ENCODE measurements at regions not wholly inside any gene's neighbourhood (a gene's known extent, or its start where the extent isn't known, plus 50 kb on each side); places are given as distances from the start of the nearest gene placed in this dataset.

DNA sequence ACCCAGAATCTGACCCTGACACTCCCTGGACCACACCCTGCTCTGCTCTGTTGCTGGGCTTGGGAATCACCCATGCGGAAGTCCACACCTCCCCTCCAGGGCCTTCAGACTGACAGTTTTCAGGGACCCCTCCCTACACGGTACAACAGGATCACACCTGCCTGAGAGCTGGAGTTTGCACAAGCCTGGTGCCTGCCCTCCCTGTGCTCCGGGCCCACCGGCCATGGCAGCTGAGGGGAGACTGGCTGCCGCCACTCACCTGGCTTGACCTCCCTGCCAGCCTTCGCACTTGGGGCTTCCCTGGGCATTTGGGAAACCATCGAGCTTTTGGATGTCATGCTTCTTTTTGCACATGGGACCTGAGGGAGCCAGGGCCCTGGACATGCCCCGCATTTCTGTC is 95.9 kb upstream of the ANKRD34C start:
- DNase-seq (ENCODE audit: low read depth in 2 of 2) = no peak

DNA sequence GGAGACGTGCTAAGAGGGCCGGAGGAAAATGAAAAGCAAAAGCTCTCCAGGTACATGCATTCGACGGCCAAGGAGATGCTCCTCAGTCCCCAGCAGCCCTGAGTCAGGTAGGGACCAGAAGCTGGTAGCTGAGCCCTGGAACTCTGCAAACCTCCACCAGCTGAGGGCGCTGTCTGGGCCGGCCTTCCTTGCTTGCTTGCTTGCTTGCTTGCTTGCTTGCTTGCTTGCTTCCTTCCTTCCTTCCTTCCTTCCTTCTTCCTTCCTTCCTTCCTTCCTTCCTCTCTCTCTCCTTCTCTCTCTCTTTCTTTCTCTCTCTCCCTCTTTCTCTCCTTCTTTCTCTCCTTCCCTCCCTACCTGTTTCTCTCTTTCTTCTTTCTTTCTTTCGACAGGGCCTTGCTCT is 94.6 kb upstream of the RASGRF1 start:
- no peak for DNase-seq (ENCODE audit: low read depth in 2 of 2)

DNA sequence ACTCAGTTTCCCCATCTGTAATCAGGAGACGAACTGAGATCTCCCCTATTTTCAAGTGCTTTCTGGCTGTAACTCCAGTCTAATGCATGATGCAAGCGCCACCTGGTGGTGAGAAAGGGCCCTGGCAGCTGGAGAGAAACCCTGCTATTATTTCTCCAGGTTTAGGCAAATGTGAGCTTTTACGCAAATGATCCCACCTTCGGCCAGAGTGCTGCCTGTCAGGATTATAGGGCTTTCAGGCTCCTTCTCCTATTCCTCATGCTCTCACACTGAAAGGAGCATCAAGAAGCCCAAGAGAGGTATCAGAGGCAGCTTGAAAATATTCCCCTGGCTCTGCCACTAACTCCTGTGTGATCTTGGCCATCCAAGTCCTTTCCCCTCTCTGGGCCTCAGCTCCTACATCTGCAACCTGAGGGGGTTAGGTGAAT is 93.9 kb upstream of the RASGRF1 start:
- DNase-seq (ENCODE audit: low read depth in 2 of 2) = peak; percentile 29 to 42

DNA sequence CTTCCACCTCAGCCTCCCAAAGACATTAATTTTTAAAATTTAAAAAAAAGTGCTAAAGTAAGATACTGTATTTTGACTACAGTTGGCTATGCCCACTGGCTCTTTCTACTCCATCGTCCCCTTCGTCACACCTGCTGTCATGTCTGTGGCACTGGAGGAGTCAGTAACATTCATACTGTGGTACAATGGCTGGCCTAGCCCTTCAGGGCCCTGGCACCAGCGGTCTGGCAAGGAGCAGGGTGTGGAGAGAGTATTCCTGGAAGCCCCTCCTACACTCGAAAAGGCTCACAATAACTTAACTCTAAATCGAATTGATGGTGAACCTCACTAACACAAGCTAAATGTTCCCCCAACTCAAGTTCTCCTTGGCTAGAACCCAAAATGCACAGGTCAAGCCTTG is 89.7 kb upstream of the RASGRF1 start:
- no peak for DNase-seq (ENCODE audit: low read depth in 2 of 2)

DNA sequence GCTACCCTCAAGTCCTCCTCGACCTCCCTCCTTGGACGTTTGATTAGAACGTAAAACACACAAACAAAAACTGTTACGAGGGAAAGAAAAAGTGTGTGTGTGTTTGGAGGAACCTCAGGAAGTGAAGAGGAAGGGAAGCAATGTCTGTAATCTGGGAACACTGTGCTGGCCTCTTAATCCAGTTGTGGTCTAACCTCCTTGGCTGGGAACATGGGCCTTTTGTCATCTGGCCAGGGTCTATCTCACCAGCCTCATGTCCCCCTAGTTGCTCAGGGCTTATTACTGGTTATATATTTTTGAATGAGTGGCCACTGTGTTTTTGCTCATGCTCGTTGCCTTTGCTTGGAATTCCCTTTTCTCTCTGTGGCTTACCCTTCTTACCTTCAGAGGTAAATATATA is 89.0 kb upstream of the RASGRF1 start:
- no peak for DNase-seq (ENCODE audit: low read depth in 2 of 2)

DNA sequence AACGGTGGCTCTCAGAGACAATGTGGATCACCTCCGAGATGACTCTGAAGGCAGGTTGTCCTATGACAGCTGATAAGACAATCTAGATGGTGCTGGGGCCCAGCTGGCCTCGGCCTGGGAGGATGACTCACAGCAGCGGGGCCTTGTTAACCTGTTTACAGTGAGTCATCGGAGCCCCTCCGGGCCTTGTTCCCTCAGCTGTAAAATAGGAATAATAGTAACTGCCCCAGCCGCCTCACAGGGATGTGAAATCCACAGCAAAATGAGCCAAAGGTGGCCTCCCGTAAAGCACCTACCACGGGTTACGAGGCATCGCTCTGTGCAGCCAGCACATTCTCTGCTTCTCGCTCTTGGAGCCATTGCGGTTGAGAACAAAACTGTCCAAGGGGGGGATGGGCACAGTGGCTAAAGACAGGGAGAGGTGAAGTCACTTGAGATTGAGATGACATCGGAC is 88.6 kb upstream of the RASGRF1 start:
- DNase-seq (ENCODE audit: low read depth in 2 of 2) = no peak

DNA sequence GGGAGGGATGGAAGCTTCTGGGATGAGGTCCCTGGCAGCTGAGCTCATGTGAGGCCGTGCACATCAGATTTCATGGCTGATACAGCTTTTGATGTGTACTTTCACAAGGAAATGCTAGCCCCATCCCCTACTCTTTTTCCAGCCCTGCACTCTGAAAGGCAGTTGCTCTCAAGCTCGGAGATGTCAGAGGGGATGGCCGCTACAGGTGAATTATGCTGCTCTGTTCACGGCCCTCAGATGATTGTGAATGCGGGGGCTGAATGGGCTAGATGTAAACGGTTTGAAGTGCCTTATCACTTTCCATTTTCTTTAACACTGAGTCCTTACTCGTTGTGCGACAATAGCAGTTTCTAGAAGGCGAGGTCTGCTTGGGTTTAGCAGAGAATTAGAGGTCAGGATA is 88.0 kb upstream of the RASGRF1 start:
- DNase-seq (ENCODE audit: low read depth in 2 of 2) = no peak

DNA sequence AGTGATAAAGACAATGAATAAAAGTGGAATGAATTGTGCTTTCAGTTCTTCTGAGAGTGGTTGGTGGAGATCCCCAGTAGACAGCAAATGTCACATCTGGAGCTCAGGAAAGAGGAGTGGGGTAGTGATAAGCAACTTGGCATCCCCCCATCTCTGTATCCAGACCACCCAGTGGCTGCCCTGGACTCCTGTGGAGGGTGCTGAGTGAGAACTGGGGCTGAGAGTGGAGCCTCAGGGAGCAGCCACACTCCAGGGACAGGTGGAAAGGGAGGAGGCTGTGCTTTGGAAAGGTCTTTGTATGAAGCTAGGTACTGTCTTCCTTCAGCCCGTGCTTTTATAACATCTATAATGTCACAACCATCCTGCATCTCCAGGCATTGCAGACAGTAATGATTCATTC is 85.6 kb upstream of the RASGRF1 start:
- no peak for DNase-seq (ENCODE audit: low read depth in 2 of 2)

DNA sequence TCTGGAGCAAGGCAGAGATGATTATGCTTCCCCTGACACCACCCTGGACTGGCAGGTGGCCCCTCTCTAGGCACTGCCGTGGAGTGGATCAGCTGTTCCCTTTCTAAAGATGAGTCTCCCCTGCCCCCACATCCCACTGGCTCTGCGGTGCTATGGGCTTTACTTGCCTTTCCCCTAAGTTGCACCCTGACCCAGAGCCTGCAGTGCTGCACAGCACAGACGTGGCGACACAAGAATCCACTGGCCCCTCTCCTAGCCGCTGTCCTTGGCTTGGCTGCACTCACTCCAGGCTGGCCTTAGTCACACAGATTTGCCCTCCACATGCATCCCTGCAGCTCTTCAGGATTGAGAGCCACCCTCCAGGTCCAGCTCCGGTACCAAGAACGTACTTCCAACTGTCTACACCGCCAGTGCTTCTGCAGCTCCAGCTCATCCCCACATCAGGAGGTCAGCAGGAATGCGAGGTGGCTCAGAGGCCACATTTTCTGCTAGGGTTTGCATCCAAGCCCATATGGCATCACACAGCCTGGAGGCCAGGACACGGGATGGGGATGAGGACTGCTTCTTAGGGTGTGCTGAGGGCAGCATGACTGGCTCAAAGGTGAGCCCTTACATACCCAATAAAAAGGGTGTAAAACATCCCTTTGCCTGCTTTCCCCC is 82.4 kb upstream of the RASGRF1 start:
- DNase-seq (ENCODE audit: low read depth in 2 of 2) = no peak

DNA sequence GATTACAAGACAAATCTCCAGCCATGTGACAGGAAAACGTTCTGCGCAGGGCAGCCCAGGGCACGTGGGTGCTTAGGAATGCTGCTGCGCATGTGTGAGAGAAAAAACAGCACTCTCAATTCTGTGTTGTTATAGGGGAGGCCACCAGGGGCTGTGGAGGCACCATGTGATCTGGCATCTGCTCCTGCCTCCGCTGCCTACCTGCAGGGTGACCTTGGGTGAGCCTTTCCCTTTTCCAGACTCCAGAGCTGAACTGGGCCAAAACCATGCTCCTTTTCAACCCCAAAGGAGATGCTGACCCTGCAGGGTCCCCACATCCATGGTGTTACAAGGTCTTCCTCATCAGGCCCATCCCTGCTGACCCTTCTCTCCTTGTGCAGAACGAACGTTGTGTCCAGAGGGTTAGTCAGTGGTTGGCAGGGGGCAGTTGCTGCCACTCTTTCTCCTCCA is 81.5 kb upstream of the RASGRF1 start:
- DNase-seq (ENCODE audit: low read depth in 2 of 2) = no peak

DNA sequence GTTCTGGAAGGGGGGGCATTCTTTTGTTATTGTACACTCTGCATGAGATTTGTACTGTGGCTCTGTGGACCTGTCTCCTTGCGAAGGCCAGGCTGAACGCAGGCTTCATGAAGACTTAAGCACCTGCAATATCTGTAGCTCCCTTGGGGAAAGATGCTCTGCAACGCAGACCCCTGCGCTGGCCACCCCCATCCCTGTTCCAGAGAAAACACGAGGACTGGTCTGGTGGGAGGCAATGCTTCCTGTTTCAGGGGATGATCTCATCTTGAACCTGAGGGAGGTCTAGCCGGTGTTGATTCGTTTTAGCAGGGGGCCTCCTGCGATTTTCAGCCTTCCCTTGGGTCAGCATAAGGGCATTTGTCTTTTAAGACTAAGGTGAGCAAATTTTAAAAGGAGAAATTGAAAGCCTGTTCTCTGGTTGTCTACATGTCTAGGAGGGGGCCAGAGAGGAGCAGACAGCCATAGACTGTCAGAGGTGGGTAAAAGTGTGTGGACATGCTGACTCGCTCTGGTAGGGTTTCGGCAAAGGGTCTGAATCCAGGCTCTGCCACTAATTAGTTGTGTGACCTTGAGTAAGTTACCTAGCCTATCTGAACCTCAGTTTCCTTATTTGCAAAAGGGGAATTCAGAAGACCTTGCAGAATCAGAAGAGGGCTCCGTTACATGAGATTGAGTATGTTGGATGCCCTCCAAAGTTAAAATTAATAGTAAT is 80.9 kb upstream of the RASGRF1 start:
- DNase-seq (ENCODE audit: low read depth in 2 of 2) = no peak

DNA sequence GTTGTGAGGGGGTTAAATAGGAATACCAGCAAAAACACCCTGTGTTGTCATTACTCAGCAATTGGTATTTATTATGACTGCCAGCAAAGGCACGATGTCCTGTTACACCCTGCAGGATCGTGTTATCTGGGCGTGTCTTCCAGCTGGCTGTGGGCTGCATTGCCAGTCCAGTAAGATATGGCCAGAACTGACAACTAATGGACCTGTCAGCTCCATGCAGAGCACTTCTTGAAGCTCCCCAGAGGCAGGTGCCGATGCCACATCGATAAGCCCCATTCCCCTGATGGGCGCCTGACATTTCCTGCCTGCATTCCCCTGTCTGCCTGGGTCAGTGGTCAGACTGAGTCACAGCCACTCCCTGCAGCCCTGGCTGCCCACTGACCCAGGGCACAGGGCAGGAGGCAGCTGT is 79.7 kb upstream of the RASGRF1 start:
- no peak for DNase-seq (ENCODE audit: low read depth in 2 of 2)

DNA sequence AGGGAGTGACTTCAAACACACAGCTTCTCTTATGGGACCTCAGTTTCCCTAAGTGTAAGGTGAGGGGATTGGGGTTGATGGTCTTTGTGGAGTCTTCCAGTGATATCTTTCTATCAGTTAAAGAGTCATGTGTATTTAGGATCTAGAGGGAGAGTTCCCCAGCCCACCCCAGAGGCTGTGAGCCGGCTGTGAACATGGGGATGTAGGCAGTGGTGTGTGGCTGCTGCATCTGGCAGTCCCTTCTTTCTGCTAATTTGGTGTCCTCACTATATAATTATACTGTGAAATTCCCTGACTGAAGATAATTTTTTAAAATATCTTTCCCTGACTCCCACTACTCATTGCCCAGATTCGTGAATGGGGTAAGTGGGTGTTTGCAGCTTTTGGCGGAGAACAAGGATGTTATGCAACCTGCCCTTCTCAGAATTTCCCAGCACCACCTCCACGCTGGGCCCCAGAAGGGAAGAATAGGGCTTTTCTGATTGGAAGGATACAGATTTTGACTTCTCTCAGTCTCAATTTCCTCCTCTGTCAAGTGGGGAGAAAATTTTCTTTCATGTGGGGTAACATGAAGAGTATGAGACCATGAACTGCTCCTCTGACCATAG is 79.0 kb upstream of the RASGRF1 start:
- no peak for DNase-seq (ENCODE audit: low read depth in 2 of 2)

DNA sequence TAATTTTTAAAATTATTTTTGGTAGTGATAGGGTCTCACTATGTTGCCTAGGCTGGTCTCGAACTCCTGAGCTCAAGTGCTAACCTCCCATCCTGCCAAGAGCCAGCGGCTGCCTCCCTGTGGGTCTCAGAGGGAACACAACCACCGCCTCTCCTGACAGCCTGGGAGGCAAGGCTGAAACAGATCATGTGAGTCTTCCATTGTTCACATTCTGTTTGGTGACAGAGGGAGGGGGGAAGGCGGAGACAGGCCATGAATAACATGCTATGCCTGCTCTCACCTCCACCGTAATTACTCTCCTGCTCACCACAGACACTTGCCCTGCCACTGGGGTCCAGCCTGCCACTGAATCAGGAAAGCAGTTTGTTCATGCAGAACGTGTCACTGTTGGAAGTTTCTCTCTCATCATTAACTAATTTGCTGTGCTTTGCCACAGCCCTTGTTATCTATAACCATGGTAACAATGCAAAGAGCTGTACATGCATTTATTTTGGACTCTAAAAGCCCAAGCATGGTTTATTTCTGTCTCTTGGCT is 78.4 kb upstream of the RASGRF1 start:
- no peak for DNase-seq (ENCODE audit: low read depth in 2 of 2)

DNA sequence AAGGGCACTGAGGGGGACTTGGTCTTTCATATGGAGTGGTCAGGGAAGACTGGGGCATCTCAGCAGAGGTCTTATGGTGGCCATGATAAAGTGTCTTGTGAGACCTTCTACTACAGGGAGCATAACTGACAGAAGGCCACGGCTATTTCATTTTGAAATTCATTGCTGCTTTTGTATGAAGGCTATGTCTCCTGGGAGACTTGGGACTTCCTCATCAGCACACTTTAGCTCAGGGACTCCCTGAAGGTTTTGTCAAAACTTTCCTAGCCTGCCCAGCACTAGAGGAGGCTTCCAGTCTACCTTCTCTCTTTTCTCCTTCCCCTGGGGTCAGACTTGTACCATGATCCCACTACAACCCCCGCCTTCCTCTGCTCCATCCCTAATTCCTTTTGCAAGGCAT is 77.2 kb upstream of the RASGRF1 start:
- no peak for DNase-seq (ENCODE audit: low read depth in 2 of 2)

DNA sequence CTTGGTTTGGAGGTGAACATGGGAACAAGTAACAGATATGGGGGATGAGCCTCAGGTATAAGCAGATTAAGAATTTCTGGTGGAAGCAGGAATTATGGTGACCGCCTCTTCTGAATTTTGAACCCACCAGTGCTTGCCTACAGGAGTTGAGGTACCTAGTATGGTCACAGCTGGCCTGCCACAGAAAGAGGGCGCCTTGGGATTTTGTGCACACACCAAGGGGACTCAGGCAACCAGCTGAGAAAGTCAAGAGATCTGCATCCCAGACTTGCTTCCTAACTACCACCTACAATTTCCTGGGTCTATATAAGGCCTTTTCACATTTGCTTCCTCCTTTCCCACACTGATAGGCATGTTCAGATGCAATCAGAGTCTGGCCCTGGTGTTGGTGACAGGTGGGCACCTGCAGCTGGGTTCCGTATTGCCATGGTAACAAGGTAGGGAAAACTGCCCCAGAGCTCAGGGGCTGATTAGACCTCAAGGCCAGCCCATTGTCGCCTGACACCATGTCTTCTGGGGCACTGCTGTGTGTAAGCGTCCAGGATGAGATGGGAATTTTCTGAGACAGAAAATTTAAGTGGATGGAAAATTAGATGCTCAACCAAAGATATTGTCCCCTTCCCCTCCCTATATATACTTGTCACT is 75.9 kb upstream of the RASGRF1 start:
- no peak for DNase-seq (ENCODE audit: low read depth in 2 of 2)

DNA sequence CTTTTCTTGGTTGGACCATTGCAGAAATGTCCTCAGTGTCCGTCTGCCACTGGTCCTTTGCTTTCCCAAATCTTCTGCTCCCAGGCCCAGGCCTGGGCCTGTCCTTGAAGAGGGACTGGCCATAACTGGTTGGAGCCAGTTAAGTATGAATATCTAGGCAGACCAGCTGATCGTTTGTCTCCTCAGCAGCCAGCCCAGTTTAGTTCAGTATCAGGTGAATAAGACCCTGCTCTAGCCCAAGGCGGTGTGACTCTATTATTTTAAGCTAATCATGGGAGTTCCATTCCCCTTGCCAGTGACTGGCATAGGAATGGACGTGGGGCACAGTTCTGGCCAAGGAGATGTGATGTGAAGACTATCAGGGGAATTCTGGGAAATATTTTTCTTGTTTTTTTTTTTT is 73.9 kb upstream of the RASGRF1 start:
- DNase-seq (ENCODE audit: low read depth in 2 of 2) = no peak

DNA sequence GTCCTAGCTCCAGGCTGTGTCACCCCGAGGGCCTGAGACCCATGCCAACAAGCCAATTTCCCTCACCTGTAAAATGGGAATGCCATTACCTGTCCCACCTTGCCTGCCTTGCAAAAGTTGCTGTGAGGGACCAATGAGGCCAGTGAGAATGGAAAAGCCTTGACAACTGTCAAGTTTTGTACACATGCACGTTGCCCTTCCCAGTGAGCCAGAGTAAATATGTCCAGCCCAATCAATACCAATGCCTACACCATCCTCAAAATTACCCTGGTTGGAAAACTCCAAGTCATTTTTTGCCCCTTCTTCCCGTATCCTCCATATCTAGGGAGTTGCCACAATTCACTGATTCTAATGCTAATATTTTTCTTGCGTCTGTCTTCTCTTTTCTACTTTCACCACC is 73.5 kb upstream of the RASGRF1 start:
- no peak for DNase-seq (ENCODE audit: low read depth in 2 of 2)

DNA sequence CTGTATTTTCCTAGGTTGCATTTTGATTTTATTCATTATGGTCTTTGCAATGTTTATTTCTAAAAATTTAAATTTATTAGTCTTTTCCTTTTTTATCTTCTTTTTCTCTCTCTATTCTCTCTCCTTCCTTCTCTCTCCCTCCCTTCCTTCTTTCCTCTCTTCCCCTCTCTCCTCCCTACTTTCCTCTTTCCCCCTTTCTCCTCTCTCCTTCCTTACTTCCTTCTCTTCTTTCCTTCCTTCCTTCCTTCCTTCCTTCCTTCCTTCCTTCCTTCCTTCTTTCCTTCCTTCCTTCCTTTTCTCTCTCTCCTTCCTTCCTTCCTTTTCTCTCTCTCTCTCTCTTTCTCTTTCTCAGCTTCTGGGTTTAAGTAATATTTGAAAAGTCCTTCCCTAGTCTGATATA is 72.8 kb upstream of the RASGRF1 start:
- DNase-seq (ENCODE audit: low read depth in 2 of 2) = no peak

DNA sequence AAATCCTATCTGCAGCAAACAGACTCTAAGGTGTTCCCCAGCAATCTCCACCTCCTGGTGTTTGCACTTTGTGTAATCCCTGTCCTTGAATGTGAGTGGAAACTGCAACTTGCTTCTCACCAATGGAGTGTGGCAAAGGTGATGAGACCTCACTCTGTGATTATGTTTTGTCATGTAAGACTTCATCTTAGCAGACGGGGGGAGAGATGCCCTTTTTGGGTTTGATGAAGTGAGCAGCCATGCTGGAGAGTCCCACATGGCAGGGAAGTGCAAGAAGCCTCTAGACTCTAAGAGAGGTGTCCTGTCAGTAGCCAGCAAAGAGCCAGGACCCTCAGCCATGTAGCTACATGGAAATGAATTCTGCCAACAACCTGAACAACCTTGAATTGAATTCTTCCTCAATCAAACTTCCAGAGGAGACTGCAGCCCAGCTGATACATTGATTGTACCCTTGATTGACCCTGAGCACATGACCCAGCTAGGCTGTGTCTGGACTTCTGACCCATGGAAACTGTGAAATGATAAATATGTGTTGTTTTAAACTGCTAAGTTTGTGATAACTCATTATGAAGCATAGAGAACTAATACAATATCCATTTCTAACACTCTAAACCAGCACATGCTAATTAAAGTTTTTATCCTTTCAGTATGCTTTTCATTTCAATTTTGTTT is 71.4 kb upstream of the RASGRF1 start:
- DNase-seq (ENCODE audit: low read depth in 2 of 2) = no peak

DNA sequence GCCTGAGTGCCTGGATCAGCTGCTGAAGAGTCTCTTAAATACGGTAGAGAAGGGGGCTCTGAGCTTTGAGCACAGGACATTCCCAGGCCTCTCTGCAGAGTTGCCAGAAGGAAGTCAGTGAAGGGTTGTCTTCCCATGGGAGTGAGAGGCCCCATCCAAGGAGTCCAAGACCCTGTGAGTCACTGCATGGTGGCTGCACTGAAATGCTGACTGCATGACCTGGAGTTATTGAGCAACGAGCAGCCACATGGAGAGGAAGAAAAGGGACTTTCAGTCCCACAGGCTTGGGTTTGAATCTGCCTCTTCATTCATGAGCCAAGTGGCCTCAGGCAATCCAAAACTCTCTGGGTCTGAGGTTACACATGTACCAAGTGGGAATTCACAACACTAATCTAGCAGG is 69.6 kb upstream of the RASGRF1 start:
- no peak for DNase-seq (ENCODE audit: low read depth in 2 of 2)
